Stimulated activated CD4-positive, alpha-beta T cell treated with anti-CD3 and anti-CD28 coated beads, Interleukin-15, amount 100 ng/mL, for 1 hour (primary cell): ENCODE measurements at regions not wholly inside any gene's neighbourhood (a gene's known extent, or its start where the extent isn't known, plus 50 kb on each side); places are given as distances from the start of the nearest gene placed in this dataset.

Experiments used
- DNase-seq, 2 donors: peaks; one replicate each; pipeline ENCODE4 v3.0.0-alpha.2; 2020; ENCODE audit warnings: low read depth in 1 of 2, low spot score in 1 of 2

DNA sequence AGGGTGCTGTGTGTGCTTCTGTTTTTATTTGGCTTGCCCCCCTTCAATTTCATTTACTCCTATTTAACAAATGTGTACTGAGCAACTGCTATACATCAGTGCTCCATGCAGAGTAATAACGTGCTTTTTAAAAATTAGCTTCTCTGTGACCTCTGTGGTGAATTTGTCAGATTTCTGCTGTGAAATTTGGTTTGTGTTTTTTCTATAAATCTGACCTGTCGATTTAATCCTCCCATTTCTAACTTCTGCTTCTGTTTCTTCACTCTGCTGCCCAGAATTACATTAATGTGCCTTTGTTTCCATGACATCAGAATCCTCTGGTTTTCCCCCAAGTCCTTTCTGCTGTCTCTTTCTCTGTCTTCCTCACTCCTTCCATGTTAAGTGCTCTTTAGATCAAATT, 123.8 kb upstream of the CACNA2D1 start:
- DNase-seq, result no peak

DNA sequence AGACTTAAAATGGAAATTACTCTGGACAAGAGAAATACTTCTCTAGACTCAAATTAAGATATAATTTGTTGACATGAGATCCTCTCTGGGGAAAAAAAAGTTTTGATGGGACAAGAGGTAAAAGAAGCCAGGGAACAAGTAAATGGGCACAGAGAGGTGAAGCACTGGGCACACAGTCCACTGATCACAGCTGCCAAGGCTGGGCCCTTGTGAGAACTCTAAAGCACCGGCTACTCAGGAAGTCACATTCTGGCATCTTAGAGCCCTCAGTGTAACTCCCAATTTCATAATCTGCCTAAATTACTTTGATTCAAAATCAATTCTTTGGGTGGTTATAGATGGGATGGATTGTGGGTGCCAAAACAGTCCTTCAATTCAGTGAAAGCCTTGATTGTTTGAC, 123.2 kb upstream of the CACNA2D1 start:
- DNase-seq, result no peak

DNA sequence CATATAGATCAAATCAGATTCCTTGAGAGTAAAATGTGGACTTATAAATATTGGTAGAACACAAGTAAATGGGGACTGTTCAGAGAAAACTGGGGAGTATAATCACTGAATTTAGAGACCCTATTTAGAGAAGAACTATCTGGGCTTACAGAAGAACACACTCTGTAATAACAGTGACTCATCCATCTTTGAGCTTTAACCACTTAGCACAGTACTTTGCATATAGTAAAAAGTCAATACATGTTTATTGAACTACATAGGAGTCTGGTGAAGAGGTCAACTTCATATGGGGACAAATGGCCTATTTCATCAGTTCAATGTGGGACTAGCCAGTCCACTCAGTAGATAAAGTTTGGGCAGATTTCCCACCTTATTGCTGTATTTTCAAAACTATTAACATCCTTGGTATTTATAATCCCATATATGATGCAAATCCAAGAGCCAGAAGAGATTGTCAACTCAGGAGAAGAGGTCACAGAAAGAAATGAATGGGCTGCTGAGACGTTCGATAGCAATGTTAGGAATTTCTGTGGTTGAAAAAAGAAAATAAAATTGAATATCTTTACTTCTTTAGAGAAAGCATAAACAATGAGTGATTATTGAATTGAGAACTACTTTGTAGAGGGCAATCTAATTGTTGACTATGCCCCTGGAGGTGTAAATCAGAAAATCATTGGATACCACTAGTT, 119.3 kb upstream of the CACNA2D1 start:
- no peak for DNase-seq

DNA sequence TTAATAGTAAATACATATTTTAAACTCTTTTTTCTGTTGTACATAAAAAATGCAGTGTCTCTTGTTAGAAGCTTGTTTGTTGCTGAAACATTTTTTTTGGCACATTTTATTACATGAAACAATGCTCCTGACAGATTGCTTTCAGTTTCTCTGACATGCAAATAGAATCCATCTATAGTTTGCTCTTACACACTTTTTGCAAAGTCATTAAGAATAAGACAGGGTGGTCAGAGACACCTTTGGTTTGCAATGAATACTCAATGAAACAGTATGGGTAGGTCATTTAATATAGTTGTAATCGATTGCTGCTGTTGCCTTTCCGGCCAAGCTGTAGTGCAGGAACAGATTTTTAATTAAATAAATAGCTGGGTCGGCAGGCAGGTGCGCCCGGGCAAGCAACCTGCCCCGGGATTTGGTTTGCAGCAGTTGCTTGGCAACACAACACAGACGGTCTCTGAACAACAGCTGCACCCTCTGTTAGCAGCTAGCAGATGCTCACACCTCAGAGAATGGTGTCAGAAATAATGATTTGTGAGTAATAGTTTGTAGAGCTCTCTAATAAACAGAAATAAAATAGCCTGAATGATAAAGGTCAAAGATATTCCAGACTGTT, 115.7 kb upstream of the CACNA2D1 start:
- no peak for DNase-seq

DNA sequence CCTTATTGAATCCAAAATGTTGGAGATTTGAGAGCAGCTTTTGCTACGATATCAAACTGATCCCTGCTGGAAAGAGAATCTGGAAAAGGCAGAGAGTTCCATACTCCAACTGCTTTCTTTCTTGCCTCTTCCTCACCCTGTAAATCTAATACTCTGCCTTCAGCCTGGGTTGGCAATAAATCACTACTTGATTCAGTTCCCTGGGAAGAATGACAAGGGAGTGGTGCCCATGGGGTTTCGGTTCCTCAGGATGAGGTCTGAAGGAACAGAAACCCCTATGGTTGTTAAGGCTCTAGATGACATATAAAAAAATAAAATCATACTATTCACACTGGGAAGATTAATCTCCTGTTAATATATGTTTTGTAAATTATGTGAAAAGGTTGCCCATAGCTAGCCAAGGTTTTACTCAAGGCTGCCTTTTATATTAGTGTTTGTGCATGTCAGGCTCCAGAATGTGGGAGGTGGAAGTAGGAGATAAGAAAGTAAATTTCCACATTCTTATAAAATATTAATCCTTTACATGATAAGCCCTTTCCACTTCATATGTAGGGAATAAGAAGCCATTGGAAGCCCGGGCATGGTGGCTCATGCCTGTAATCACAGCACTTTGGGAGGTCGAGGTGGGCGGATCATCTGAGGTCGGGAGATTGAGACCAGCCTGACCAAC, 106.2 kb upstream of the CACNA2D1 start:
- DNase-seq, result no peak

DNA sequence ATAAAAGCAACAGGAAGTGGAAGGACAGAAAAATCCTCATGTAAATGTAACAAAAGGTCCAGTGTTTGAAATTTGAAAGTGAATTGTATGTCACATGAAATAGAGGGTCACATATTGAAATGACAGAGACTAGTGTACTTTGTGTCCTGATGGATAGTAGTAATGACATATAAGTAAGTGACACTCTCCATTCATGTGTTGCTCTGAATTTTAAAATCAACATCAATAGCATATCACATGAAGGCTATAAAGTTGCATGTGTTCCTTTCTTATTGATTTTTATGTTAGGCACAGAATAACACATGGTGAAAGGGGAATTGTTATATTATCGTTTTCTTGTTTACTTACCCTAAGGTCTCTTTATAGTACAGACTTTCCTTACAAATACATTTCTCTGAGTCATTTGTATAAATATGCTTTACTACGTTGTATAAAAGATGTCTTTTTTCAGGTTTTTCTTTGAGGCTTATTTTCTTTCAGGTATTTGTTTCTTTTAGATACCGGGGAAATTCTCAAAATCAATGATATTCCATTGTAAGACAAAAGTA, 104.6 kb upstream of the CACNA2D1 start:
- no peak for DNase-seq

DNA sequence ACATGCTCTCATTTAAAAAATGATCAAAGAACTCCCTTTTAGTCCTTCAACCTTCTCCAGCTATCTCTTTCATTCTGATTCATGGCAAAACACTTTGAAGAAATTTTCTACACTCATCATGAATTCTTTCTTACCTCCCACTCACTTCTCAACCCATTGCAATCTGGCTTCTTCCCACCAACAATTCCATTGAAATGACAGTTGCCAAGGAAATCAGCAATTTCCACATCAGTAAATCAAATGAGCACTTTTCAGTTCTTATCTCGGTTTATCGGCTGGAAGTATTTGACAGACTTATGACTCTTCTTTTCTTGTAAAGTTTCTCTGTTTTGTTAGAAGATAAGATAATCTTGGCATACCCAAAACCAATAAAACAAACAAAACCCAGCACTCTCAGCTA, 99.1 kb upstream of the CACNA2D1 start:
- no peak for DNase-seq

DNA sequence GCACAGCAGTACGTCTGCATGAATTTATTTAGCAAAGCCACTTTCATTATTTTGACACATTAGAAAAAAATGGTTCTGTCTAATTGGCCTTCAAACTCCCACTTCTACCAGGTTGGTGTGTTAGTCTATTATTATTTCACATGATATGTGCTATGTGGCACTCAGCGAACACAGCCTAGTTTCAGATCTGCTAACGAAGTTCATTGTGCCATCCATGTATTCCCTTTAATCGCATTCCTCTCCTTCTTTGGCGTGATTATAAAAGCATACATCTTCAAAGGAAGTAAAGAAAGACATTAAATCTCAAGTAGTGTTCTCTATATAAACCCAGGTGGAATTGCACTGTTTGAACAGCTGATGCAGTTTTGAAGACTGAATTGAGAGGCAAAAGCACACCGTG, 96.4 kb upstream of the CACNA2D1 start:
- no peak for DNase-seq

DNA sequence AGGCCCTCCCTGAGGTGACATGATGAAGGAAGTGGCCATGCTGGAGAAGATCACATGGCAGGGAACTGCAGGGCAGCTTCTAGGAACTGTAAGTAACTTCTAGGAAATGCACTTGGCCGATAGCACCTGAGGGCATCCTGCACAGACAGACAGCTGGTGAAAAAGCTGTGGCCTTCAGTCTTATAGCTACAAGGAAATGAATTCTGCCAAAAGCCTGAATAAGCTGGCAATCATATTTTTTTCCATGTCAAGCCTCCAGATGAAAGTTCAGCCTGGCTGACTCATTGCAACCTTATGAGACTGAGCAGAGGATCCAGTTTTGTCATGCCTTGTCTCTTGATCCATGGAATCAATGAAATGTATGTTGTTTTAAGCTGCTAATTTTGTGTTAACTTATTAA, 91.1 kb upstream of the CACNA2D1 start:
- no peak for DNase-seq

DNA sequence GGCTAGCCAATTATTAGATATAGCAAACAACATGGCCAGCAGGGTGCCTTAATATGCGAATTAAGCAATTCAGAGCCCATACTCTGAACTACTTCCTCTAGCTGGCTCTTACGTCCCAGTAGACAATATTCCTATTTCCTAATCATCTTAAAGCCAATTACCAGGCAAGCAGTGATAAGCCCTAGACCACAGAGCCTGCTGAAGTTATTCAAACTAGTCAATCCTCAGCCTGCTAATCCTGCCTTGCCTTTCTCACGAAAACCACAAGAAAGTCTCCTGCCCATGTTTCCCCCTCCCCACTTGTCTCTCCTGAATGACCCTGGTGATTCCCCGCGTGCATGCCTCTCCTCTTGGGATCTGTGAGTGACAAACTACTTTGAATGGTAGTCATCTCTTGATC, 86.8 kb upstream of the CACNA2D1 start:
- no peak for DNase-seq

DNA sequence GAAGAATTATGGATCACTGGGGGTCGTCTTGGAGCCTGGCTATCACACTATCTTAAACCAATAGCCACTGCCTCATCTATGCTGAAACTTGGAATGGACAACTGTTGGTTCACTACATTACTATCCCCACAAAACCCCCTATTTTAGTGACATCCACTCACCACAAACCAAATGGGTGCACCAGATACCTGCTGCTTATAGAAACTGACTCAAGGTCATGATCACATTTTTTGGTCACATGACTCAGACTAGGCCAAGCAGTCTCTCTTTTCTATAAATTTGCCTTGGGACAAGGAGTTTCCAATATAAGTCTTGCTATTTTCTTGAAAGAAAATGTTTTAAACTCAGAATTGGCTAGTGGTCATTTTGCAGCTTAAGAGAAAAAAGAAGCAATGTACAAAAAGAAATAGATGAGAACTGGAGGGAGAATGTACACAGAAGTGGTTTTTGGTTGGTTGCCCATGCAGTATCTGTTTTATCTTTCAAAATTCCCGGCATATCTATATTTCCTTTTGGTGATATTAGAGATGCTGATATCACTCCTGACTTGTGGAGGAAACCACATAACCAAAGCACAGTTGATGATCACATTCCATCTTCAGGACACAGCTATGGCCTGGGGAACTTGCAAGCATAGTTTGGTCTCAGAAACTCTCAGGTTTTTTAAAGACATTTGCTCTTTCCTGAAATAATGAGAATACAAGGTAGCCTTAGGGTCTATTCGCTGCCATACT, 85.2 kb upstream of the CACNA2D1 start:
- DNase-seq, result no peak

DNA sequence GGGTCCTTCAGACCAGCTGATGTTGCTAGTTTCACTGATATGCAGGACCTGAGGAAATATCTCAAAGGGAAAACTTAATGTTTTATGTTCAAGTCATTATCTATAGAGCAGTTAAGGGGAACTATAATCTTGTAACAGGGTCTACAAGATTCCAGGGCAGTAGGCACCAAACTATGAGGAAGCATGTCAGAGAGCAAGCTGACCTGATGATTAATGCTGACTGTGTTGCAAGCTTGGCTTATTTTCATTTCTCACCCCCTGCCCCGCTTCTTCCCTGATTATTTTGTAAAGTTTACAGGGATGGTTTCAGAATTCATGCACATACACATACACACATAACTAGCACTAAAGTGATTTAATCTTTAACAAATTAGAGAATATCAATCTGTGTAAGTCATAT, 84.3 kb upstream of the CACNA2D1 start:
- no peak for DNase-seq

DNA sequence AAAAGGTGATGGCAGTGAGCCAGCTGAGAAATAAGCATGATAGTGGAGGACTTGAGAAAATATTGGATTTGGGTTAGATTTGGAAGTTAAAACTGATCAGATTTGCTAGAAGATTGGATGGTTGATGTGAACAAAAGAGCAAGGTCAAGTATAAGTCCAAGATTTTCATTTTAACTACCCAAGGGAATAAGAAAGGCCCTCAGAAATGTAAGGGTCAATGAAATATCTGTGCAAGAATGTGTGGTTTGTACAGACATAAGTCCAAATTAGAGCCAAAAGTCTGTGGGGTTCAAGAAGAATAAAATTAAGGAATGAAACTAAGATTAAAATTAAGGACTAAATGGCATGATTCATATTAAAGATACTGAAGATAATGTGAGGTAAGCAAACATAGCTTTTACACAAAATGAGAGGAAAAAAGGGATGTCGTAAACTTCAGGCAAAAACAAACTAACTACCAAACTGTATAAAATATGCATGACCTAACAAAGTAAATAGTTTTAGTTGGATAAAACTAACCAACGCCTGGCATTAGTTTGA, 78.4 kb upstream of the CACNA2D1 start:
- no peak for DNase-seq

DNA sequence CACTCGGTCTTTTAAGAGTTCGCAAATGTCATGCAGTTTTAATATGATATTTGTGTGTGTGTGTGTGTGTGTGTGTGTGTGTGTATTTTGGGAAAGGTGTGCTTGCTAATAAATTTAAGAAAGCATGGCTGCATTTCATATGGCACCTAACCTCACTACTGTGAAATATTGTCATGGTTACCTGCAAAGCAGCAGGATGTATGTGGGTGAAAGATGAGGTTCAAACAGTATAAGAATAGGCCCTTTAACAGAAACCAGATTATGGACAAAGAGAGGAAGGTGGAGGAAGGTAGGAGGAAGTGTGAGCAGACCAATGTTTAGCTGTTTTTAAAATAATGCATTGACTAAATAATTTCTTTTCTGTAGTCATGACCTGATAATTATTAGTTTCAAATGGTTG, 73.5 kb upstream of the CACNA2D1 start:
- no peak for DNase-seq

DNA sequence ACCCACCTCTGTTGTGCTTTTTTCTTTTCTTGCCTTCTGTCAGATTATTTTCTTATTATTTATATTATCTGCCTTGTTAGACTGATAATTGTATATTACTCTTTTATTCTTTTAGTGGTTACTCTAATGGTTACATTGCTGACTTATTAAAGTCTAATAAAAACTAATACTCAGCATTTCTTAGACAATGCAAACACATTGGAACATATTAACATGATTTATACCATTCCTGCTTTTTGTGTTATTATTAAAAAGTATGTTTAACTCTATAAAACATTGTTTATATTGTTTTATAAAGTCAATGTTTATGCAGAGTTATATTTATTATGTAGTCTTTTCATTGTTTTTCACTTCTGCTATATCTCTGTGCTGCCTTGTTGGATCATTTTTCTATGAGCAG, 68.0 kb upstream of the CACNA2D1 start:
- no peak for DNase-seq

DNA sequence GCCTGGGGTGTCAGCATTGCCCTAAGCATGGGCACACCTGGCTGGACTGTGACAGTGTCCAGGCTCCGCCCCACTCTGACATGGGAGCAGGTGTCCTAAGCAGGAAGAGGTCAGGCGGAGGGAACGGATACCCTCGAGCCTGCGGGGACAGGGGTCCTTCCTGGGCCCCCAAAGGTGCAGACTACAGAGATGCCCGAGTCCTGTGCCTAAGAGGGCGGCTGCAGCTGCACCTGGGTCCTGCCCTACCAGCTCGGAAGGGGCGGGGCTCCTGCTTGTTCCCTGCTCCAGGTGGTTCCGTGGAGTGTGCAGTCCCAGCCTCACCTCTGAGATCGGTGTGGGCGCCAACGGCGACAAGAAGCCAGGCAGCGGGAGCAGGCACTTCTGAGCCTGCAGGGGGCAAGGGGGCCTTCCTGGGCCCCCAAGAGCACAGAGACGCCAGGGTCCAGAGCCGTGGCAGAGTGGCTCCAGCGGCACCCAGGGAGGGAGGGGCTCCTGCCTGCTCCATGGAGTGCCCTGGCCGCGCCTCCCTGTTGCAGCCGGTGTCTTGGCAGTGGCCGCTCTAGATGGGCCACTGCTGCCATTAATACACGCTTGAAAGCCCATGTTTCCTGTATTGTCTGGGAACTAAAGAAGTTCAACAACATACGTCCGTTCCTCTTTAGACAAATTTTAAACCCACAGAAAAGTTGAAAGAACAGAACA, 64.5 kb upstream of the CACNA2D1 start:
- DNase-seq, result no peak

DNA sequence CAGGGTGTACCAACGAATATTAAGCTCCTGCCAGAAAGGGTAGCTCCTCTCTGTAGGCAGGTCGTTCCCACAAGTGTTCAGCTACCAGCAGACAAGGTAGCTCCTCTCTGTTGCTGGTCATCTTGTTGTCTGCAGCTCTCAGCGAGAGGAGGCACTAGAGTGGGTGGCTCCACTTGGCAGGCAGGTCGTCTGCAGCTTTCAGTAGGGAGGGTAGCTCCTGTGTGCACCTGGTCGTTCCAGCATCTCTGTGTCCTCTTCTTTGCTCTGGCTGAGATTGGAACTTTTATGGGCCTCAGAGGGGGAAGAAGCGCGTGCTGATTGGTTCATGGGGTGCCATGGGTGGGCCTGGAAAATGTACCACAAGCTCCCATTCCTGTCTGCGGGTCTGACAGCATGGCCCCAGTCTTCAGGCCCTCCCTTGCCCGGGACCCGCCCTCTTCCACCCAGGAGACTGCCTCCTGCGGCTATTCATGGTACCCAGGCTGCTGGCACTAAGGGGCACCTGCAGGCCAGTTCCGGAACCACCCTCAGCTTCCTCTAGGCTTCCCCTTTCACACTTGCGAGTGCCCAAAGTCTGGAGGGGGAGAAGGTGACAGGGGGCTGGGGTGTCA, 63.9 kb upstream of the CACNA2D1 start:
- no peak for DNase-seq

DNA sequence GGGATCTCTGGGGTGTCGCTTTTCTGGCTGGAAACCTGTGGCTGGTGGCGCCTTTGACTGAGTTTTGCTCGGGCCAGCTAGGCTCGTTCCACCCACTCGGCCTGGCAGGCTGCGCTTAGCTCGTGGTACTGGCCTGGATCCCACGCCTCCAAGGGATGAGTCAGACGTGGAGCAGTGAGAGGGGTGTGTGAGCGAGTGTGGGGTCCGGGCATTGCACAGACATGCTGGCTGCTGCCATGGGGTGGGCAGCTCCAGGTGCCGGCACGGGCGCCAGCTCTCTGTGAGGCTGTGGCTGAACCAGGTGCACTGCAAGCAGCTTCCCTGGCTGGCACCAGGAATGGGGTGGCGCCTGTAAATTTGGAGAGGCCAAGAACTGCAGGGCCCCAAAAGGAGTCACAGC, 63.1 kb upstream of the CACNA2D1 start:
- DNase-seq, result no peak

DNA sequence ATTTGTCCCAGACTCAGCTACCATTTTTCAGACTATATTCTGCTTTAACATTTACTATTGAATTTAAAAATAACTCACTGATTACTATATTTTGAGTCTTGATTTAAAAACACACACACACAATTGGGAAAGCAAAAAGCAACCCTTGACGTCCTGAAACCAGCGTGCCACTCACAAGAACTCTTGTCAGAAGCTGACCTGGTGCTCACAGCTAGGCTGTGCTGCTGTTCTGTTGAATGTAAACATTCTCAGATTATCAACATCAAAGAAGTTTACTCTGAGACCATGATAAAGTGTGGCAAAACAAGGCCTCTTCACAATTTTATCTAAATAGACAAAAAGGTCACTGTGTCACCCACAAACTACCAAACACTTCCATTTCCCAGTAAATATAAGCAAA, 62.6 kb upstream of the CACNA2D1 start:
- no peak for DNase-seq

DNA sequence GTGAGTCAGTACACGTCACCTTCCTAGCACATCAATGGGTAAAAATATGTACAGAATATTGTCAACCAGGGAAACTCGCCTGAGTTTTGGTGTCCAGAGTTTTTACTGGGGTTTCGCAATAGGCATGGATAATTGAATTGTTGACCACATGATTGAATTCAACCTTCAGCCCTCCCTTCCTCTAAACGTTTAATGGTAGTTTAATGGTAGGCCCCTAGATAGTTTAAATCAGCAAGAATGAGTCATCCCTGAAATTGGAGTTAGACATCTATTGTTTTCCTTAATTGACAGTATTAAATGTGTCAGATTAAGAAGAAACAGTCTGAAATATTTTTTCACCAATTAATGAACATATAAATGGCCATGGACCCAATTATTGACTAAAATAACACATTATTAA, 57.8 kb upstream of the CACNA2D1 start:
- DNase-seq, result no peak
